Loucy (cell line): ENCODE measurements at regions not wholly inside any gene's neighbourhood (a gene's known extent, or its start where the extent isn't known, plus 50 kb on each side); places are given as distances from the start of the nearest gene placed in this dataset.

ENCODE experiments used
- H2AFZ ChIP-seq: fragments of 200-600 bp; sonication (generic); 2 replicates; pipeline ENCODE4 v1.6.0; 2016; ENCODE audit warnings: antibody characterized with exemption, mild to moderate bottlenecking, low read length, moderate library complexity
- H3F3A ChIP-seq: fragments of 200-600 bp; 2 replicates; pipeline ENCODE4 v1.6.0; 2016; ENCODE audit warnings: antibody characterized with exemption, low read depth, mild to moderate bottlenecking
- H3K27me3 ChIP-seq: fragments of 200-600 bp; sonication (generic); 2 replicates; pipeline ENCODE4 v1.6.1; 2014; ENCODE audit warnings: low read length, mild to moderate bottlenecking; ENCODE audit not compliant: insufficient read depth, poor library complexity, severe bottlenecking
- H3K36me3 ChIP-seq: fragments of 200-600 bp; sonication (generic); 2 replicates; pipeline ENCODE4 v1.6.1; 2016; ENCODE audit warnings: low read length; ENCODE audit not compliant: insufficient read depth
- H3K4me1 ChIP-seq: fragments of 200-600 bp; sonication (generic); 2 replicates; pipeline ENCODE4 v1.5.1; 2014; ENCODE audit warnings: low read length, mild to moderate bottlenecking; ENCODE audit not compliant: insufficient read depth, poor library complexity, severe bottlenecking
- H3K4me2 ChIP-seq: fragments of 200-600 bp; sonication (generic); 2 replicates; pipeline ENCODE4 v1.6.0; 2014; ENCODE audit warnings: antibody characterized with exemption, low read length, low read depth, mild to moderate bottlenecking; ENCODE audit not compliant: poor library complexity, severe bottlenecking
- H3K4me3 ChIP-seq: fragments of 200-600 bp; sonication (generic); 2 replicates; pipeline ENCODE4 v1.5.1; 2014; ENCODE audit warnings: low read length, mild to moderate bottlenecking, mixed read lengths; ENCODE audit not compliant: poor library complexity, severe bottlenecking
- H3K79me2 ChIP-seq: fragments of 200-600 bp; sonication (generic); 2 replicates; pipeline ENCODE4 v1.6.1; 2014; ENCODE audit warnings: low read length; ENCODE audit not compliant: insufficient read depth
- H3K9ac ChIP-seq: fragments of 200-600 bp; sonication (generic); 2 replicates; pipeline ENCODE4 v1.6.0; 2014; ENCODE audit warnings: mild to moderate bottlenecking, low read depth, low read length, moderate library complexity; ENCODE audit not compliant: poor library complexity, severe bottlenecking
- H3K9me2 ChIP-seq: fragments of 200-600 bp; sonication (generic); replicated peaks from 2 replicates; pipeline ENCODE4 v1.6.1; 2016; ENCODE audit warnings: low read depth, low read length, mixed read lengths
- H3K9me3 ChIP-seq: fragments of 200-600 bp; sonication (generic); 2 replicates; pipeline ENCODE4 v1.6.1; 2014; ENCODE audit warnings: mild to moderate bottlenecking, antibody characterized with exemption, low read length, low read depth; ENCODE audit not compliant: insufficient read depth
- H4K20me1 ChIP-seq: fragments of 200-600 bp; sonication (generic); 2 replicates; pipeline ENCODE4 v1.6.0; 2014; ENCODE audit warnings: antibody characterized with exemption, low read length, mild to moderate bottlenecking; ENCODE audit not compliant: insufficient read depth, poor library complexity, severe bottlenecking
- EZH2phosphoT487 ChIP-seq: fragments of 200-600 bp; IDR thresholded peaks from 2 replicates; pipeline ENCODE4 v1.6.1; 2018; ENCODE audit warnings: antibody characterized with exemption, mild to moderate bottlenecking, moderate library complexity, borderline replicate concordance
- TF ChIP-seq, protein P1 (sequence below): fragments of 200-600 bp; sonication (generic); conservative IDR thresholded peaks from 2 replicates; pipeline ENCODE4 v1.5.1; 2014; ENCODE audit warnings: mild to moderate bottlenecking, antibody characterized with exemption, low read length

DNA sequence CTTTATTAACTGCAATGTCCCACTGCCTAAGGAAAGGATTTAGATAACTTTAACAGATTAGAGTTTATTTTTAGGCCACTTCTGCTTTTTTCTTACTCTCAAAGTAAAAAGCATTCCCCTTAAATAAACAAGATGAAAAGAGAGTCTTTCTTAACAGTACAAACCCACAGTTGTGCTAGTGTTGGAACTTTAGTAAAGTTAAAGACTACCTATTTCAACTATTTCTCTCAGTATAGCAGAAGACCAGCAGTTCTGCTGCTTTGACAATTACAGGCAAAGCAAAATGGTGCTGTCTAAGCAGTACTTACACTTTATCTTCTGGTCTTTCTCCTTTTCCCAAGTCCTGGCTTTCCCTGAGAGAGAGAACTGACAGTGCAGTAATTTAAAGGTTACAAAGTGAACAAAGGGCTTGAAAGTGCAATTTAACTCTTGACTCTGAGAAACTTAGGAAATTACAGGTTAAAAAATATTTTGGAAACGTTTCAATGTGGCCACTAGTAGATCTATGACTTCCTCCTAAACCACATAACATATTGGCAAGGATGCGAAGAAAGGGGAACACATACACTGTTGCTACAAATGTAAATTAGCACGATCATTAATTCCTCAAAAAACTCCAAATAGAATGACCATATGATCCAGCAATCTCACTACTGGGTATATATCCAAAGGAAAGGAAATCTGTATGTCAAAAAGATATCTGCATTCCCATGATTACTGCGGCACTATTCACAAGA, 135.4 kb upstream of the POGK start:
- Histone ChIP-seq H3K4me3 (no peak overlapping the region), H4K20me1 (no peaks in the 10 kb centered on the region), H3K4me2 (no peak overlapping the region), H2AFZ (no peak overlapping the region), H3K9me3 (no peaks in the 10 kb centered on the region), H3K4me1 (no peaks in the 10 kb centered on the region), H3K9ac (no peak overlapping the region), H3K79me2 (no peaks in the 10 kb centered on the region), H3K36me3 (no peaks in the 10 kb centered on the region), H3F3A (no peaks in the 10 kb centered on the region), H3K27me3 (no peaks in the 10 kb centered on the region), H3K9me2 (no peaks in the 10 kb centered on the region)
- no peak for TF ChIP-seq EZH2phosphoT487
- TF ChIP-seq, protein P1, sequence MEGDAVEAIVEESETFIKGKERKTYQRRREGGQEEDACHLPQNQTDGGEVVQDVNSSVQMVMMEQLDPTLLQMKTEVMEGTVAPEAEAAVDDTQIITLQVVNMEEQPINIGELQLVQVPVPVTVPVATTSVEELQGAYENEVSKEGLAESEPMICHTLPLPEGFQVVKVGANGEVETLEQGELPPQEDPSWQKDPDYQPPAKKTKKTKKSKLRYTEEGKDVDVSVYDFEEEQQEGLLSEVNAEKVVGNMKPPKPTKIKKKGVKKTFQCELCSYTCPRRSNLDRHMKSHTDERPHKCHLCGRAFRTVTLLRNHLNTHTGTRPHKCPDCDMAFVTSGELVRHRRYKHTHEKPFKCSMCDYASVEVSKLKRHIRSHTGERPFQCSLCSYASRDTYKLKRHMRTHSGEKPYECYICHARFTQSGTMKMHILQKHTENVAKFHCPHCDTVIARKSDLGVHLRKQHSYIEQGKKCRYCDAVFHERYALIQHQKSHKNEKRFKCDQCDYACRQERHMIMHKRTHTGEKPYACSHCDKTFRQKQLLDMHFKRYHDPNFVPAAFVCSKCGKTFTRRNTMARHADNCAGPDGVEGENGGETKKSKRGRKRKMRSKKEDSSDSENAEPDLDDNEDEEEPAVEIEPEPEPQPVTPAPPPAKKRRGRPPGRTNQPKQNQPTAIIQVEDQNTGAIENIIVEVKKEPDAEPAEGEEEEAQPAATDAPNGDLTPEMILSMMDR: no peak

DNA sequence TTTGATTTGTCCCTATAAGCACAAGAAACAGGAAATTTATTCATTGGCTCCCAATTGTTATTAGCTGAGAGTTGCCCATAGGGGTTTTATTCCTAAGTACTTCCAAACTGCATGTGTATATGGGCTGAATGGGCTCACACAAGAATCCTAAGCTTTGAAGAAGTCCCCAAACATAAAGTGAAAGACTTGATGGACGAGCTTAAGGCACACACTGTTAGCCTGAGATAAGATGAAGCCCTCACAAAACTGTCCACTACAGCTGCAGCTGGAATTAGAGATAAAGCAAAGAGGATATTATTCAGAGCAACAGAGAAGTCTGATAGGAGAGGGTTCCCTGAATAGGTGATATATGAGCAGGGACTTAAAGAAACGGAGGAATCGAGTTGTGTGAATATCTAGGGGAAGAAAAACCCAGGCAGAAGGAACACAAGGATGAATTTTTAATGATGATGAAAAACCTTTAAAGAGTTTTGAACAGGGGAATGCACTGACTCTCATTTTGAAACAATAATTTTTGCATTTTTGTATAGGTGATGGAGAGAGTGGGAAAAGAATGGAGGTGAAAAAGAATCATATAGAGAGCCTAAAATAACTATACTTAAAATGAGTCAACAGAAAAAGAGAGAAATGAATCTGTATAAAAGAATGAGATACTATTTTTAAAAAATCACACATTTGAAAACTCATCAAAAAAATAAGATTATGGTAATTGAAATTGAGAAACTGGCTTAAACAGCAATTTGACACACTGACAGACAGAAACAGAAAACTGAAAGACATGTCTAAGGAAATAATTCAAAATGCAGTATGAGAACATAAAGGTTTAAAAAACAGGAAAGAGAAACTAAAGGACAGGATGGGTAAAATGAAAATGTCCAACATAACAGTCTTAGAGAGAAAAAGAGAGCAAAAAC, 133.6 kb upstream of the POGK start:
- Histone ChIP-seq H3K4me3 (no peak overlapping the region), H3K79me2 (no peaks in the 10 kb centered on the region)
- TF ChIP-seq EZH2phosphoT487: no peak
- TF ChIP-seq, protein P1: no peak

DNA sequence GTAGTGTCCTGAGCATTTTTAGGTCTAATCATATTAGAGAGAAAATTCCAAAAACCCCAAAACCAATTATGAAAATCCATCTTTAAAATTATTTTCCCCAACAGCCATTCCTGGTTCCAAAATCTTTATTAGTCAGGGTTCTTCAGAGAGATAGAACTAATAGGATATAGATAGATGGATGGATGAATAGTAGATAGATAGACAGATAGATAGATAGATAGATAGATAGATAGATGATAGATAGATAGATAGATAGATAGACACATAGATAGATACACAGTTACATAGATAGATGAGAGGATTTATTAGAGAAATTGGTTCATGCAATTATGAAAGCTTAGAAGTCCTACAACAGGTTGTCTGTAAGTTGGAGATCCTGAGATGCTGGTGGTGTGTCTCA, 122.7 kb upstream of the POGK start:
- H2AFZ ChIP-seq: no peak overlapping the region
- H3K4me1 ChIP-seq: no peaks in the 10 kb centered on the region
- no peak overlapping the region for H3K4me3 ChIP-seq
- H3K79me2 ChIP-seq: no peaks in the 10 kb centered on the region
- peaks cover 11% of the 10 kb centered on the region for H3K9me3 ChIP-seq
- H4K20me1 ChIP-seq: no peaks in the 10 kb centered on the region
- H3K9ac ChIP-seq: no peak overlapping the region
- H3K36me3 ChIP-seq: no peaks in the 10 kb centered on the region
- TF ChIP-seq, protein P1: no peak
- no peak for TF ChIP-seq EZH2phosphoT487
- H3K4me2 ChIP-seq: no peak overlapping the region
- no peaks in the 10 kb centered on the region for H3F3A ChIP-seq
- H3K9me2 ChIP-seq: no peaks in the 10 kb centered on the region
- H3K27me3 ChIP-seq: no peaks in the 10 kb centered on the region

More for the DNA sequence above, 133.6 kb upstream of the POGK start:
- H3K9me3 ChIP-seq: no peaks in the 10 kb centered on the region
- H3K4me1 ChIP-seq: no peaks in the 10 kb centered on the region
- H2AFZ ChIP-seq: no peak overlapping the region
- H3F3A ChIP-seq: no peaks in the 10 kb centered on the region
- H3K9ac ChIP-seq: no peak overlapping the region
- no peaks in the 10 kb centered on the region for H3K9me2 ChIP-seq
- no peaks in the 10 kb centered on the region for H4K20me1 ChIP-seq
- H3K36me3 ChIP-seq: no peaks in the 10 kb centered on the region
- no peak overlapping the region for H3K4me2 ChIP-seq
- H3K27me3 ChIP-seq: no peaks in the 10 kb centered on the region
